ENCODE measurements at regions not wholly inside any gene's neighbourhood (a gene's known extent, or its start where the extent isn't known, plus 50 kb on each side); places are given as distances from the start of the nearest gene placed in this dataset.

DNA sequence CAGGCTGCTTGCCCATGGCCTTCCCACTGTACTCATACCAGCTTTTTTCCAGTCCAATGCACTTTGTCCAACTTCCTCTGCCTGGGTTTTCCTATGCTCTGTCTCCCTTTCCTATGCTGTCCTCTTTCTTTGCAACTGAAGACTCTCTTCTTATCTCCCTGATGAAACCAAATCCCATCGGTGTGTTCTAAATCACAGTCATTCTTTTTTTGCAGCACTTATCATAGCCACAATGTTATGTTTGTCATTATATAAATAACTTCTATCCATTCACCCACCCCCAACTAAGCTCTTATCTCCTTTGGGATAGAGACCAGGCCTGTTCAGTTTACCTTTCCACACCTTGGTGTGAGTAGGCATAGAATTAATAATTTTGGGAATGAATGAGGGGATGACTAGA lies 121.0 kb downstream of the GPX5 start:
- Histone ChIP-seq H3K4me2 (no peak overlapping the region), H3K36me3 (no peaks in the 10 kb centered on the region), H3K9me3 (no peaks in the 10 kb centered on the region), H3K27ac (no peak overlapping the region), H3K9ac (no peak overlapping the region), H3K27me3 (no peaks in the 10 kb centered on the region), H3K4me1 (peaks cover 7% of the 10 kb centered on the region; the same call in 1 of the 2 replicates), H4K20me1 (no peaks in the 10 kb centered on the region), H3K4me3 (no peak overlapping the region)
- no peak for TF ChIP-seq Cebpa-rat (IDR thresholded peaks at IDR 0.05)

GRCh38 chr6:28648035-28648877 lies 122.6 kb downstream of the GPX5 start:
- Histone ChIP-seq H3K9ac (peak overlapping the region; percentile 70), H3K4me2 (peak overlapping the region; percentile 81), H3K27ac (peak overlapping the region; percentile 36; the same call in 1 of the 2 replicates), H4K20me1 (no peaks in the 10 kb centered on the region), H3K4me1 (peaks cover 7% of the 10 kb centered on the region; the same call in 1 of the 2 replicates), H3K27me3 (no peaks in the 10 kb centered on the region), H3K36me3 (no peaks in the 10 kb centered on the region), H3K4me3 (peak overlapping the region; percentile 74), H3K9me3 (no peaks in the 10 kb centered on the region)
- no peak for TF ChIP-seq Cebpa-rat (IDR thresholded peaks at IDR 0.05)

- Histone ChIP-seq H3K4me3 (peak overlapping the region; percentile 74), H3K9me3 (no peaks in the 10 kb centered on the region), H3K27ac (no peak overlapping the region; the same call in 1 of the 2 replicates), H3K9ac (peak overlapping the region; percentile 70), H3K4me2 (peak overlapping the region; percentile 81), H4K20me1 (no peaks in the 10 kb centered on the region), H3K27me3 (no peaks in the 10 kb centered on the region), H3K4me1 (peaks cover 7% of the 10 kb centered on the region; the same call in 1 of the 2 replicates), H3K36me3 (no peaks in the 10 kb centered on the region)
- TF ChIP-seq Cebpa-rat (IDR thresholded peaks at IDR 0.05): no peak
Observed at GRCh38 chr6:28648878-28649375, 123.2 kb downstream of the GPX5 start.

DNA sequence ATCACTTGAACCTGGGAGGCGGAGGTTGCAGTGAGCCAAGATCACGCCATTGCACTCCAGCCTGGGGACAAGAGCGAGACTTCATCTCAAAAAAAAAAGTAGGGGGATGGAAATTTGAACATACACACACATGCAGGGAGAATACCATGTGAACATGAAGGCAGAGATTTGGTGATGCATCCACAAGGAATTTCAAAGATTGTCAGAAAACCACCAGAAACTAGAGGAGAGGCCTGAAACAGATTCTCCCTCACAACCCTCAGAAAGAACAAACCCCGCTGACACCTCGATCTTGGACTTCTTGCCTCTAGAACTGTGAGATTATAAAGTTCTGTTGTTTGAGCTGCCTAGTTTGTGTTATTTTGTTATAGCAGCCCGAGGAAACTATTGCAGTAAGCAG lies 125.5 kb downstream of the GPX5 start:
- H3K9ac ChIP-seq: no peak overlapping the region
- H3K4me3 ChIP-seq: no peak overlapping the region
- no peaks in the 10 kb centered on the region for H4K20me1 ChIP-seq
- no peaks in the 10 kb centered on the region for H3K36me3 ChIP-seq
- H3K9me3 ChIP-seq: no peaks in the 10 kb centered on the region
- H3K27me3 ChIP-seq: peaks cover under 1% of the 10 kb centered on the region; the same call in 1 of the 2 replicates
- no peak for TF ChIP-seq Cebpa-rat (IDR thresholded peaks at IDR 0.05)
- no peak overlapping the region for H3K4me2 ChIP-seq
- no peak overlapping the region for H3K27ac ChIP-seq
- H3K4me1 ChIP-seq: peaks cover 7% of the 10 kb centered on the region; the same call in 1 of the 2 replicates

GRCh38 chr6:28653876-28654275 lies 128.2 kb downstream of the GPX5 start:
- Histone ChIP-seq H3K4me1 (peaks cover 26% of the 10 kb centered on the region), H3K4me2 (no peak overlapping the region), H3K4me3 (no peak overlapping the region), H3K9ac (no peak overlapping the region), H4K20me1 (no peaks in the 10 kb centered on the region), H3K9me3 (no peaks in the 10 kb centered on the region), H3K27me3 (peaks cover 26% of the 10 kb centered on the region), H3K36me3 (no peaks in the 10 kb centered on the region), H3K27ac (no peak overlapping the region)
- TF ChIP-seq Cebpa-rat (IDR thresholded peaks at IDR 0.05): no peak

- Histone ChIP-seq H3K4me1 (peaks cover 23% of the 10 kb centered on the region), H3K9me3 (no peaks in the 10 kb centered on the region), H3K27ac (no peak overlapping the region), H4K20me1 (no peaks in the 10 kb centered on the region), H3K36me3 (no peaks in the 10 kb centered on the region), H3K4me2 (no peak overlapping the region), H3K4me3 (no peak overlapping the region), H3K9ac (no peak overlapping the region), H3K27me3 (peaks cover 31% of the 10 kb centered on the region)
- no peak for TF ChIP-seq Cebpa-rat (IDR thresholded peaks at IDR 0.05)
Observed at GRCh38 chr6:28655164-28655563, 129.5 kb downstream of the GPX5 start.

DNA sequence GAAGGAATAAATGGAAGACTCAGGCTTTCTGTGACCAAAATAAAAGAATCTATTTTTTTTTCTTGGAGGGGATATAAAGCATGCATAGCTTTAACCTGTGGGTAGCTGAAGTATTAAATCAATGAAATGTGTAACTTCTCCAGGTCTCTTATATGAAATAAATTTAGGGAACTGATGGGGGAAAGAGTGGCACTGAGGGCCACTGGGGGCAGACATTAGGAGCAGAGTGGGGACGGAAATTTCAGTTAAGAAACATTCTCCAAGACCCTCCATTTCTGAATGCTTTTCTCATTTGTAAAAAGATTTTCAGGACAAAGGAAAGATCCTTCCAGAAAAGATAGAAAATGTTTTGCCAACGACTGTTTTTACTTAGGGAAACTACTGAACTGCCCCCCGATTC lies 131.0 kb downstream of the GPX5 start:
- no peaks in the 10 kb centered on the region for H3K36me3 ChIP-seq
- no peaks in the 10 kb centered on the region for H3K9me3 ChIP-seq
- no peak overlapping the region for H3K9ac ChIP-seq
- no peak overlapping the region for H3K27ac ChIP-seq
- TF ChIP-seq Cebpa-rat (IDR thresholded peaks at IDR 0.05): no peak
- no peaks in the 10 kb centered on the region for H4K20me1 ChIP-seq
- peak overlapping the region; percentile 88 for H3K4me2 ChIP-seq
- H3K27me3 ChIP-seq: peaks cover 31% of the 10 kb centered on the region
- H3K4me1 ChIP-seq: peaks cover 23% of the 10 kb centered on the region
- peak overlapping the region; percentile 67; the same call in 1 of the 2 replicates for H3K4me3 ChIP-seq

GRCh38 chr6:28657381-28657768 lies 131.7 kb downstream of the GPX5 start:
- TF ChIP-seq Cebpa-rat (IDR thresholded peaks at IDR 0.05): no peak

GRCh38 chr6:28657769-28658465 lies 132.2 kb downstream of the GPX5 start:
- Histone ChIP-seq H3K4me1 (peaks cover 23% of the 10 kb centered on the region), H3K9me3 (no peaks in the 10 kb centered on the region), H3K9ac (peak overlapping the region; percentile 44), H3K36me3 (no peaks in the 10 kb centered on the region), H3K4me2 (peak overlapping the region; percentile 88), H3K4me3 (peak overlapping the region; percentile 67), H3K27ac (no peak overlapping the region), H4K20me1 (no peaks in the 10 kb centered on the region), H3K27me3 (peaks cover 31% of the 10 kb centered on the region)
- no peak for TF ChIP-seq Cebpa-rat (IDR thresholded peaks at IDR 0.05)

More at GRCh38 chr6:28657381-28657768, 131.7 kb downstream of the GPX5 start:
- Histone ChIP-seq H3K27me3 (peaks cover 31% of the 10 kb centered on the region), H3K36me3 (no peaks in the 10 kb centered on the region), H3K9ac (no peak overlapping the region), H3K4me1 (peaks cover 23% of the 10 kb centered on the region), H3K27ac (no peak overlapping the region), H3K9me3 (no peaks in the 10 kb centered on the region), H3K4me3 (peak overlapping the region; percentile 67), H4K20me1 (no peaks in the 10 kb centered on the region), H3K4me2 (peak overlapping the region; percentile 88)

Data from BLaER1 (cell line).